22Rv1 (cell line): ENCODE measurements at regions not wholly inside any gene's neighbourhood (a gene's known extent, or its start where the extent isn't known, plus 50 kb on each side); places are given as distances from the start of the nearest gene placed in this dataset.

Experiments used
- CTCF ChIP-seq: fragments of 450-650 bp; IDR thresholded peaks from 2 replicates; pipeline ENCODE4 v1.5.1; 2017; ENCODE audit warnings: mild to moderate bottlenecking
- ZFX ChIP-seq: fragments of 450-650 bp; IDR thresholded peaks from 2 replicates; pipeline ENCODE4 v1.6.1; 2017; ENCODE audit warnings: antibody characterized with exemption, borderline replicate concordance

GRCh38 chr1:29591601-29592260 is 355.4 kb downstream of the PTPRU start:
- TF ChIP-seq CTCF = no peak
- no peak for TF ChIP-seq ZFX
